ENCODE measurements at regions not wholly inside any gene's neighbourhood (a gene's known extent, or its start where the extent isn't known, plus 50 kb on each side); places are given as distances from the start of the nearest gene placed in this dataset.

GRCh38 chr16:66293932-66294331, 72.6 kb upstream of the CDH5 start:
- no peaks in the 10 kb centered on the region for H3K9me3 ChIP-seq
- ATAC-seq (no peak), DNase-seq (no peak)
- no peaks in the 10 kb centered on the region for H3K4me1 ChIP-seq (ENCODE audit: low read depth)
- intact Hi-C loops (cut with DNase I, micrococcal nuclease), result no loop called here
- no peak for TF ChIP-seq CTCF (IDR thresholded peaks at IDR 0.05)
- H3K4me3 ChIP-seq, result no peak overlapping the region
- H3K36me3 ChIP-seq (ENCODE audit: low read depth), result no peaks in the 10 kb centered on the region

GRCh38 chr16:66293207-66293735, 73.2 kb upstream of the CDH5 start:
- no peak for DNase-seq

GRCh38 chr16:66292241-66292935, 74.1 kb upstream of the CDH5 start:
- H3K4me1 ChIP-seq (ENCODE audit: low read depth), result no peaks in the 10 kb centered on the region
- H3K36me3 ChIP-seq (ENCODE audit: low read depth), result no peaks in the 10 kb centered on the region
- DNase-seq (no peak), ATAC-seq (no peak)
- no peak overlapping the region for H3K4me3 ChIP-seq
- no peaks in the 10 kb centered on the region for H3K9me3 ChIP-seq
- intact Hi-C loops (cut with DNase I, micrococcal nuclease), result no loop called here
- TF ChIP-seq CTCF (IDR thresholded peaks at IDR 0.05), result no peak

More at GRCh38 chr16:66293207-66293735, 73.2 kb upstream of the CDH5 start:
- H3K9me3 ChIP-seq, result no peaks in the 10 kb centered on the region
- H3K4me1 ChIP-seq (ENCODE audit: low read depth), result no peaks in the 10 kb centered on the region
- H3K36me3 ChIP-seq (ENCODE audit: low read depth), result no peaks in the 10 kb centered on the region
- intact Hi-C loops (cut with DNase I, micrococcal nuclease), result no loop called here
- no peak overlapping the region for H3K4me3 ChIP-seq
- no peak for ATAC-seq
- TF ChIP-seq CTCF (IDR thresholded peaks at IDR 0.05), result no peak

- Histone ChIP-seq H3K9me3 (no peaks in the 10 kb centered on the region), H3K4me1 (ENCODE audit: low read depth) (no peaks in the 10 kb centered on the region), H3K36me3 (ENCODE audit: low read depth) (no peaks in the 10 kb centered on the region), H3K4me3 (no peak overlapping the region)
- no peak for TF ChIP-seq CTCF (IDR thresholded peaks at IDR 0.05)
- intact Hi-C loops (cut with DNase I, micrococcal nuclease), result no loop called here
- no peak for DNase-seq
- no peak for ATAC-seq
Observed at GRCh38 chr16:66291833-66292232, 74.7 kb upstream of the CDH5 start.

- Histone ChIP-seq H3K4me1 (ENCODE audit: low read depth) (no peaks in the 10 kb centered on the region), H3K36me3 (ENCODE audit: low read depth) (no peaks in the 10 kb centered on the region), H3K4me3 (no peak overlapping the region), H3K9me3 (no peaks in the 10 kb centered on the region)
- DNase-seq (no peak), ATAC-seq (no peak)
- TF ChIP-seq CTCF (IDR thresholded peaks at IDR 0.05), result no peak
- intact Hi-C loops (cut with DNase I, micrococcal nuclease), result no loop called here
Observed at GRCh38 chr16:66290431-66290830, 76.1 kb upstream of the CDH5 start.
